Lung (tissue), 11 donors: ENCODE measurements at regions not wholly inside any gene's neighbourhood (a gene's known extent, or its start where the extent isn't known, plus 50 kb on each side); places are given as distances from the start of the nearest gene placed in this dataset.
"Not testable (repeated sequence)": the region's sequence is repeated elsewhere in the genome, so short reads cannot be mapped to it uniquely, and the experiment has no call there.

Experiments used
- ATAC-seq: fragments of 200-7000 bp; cut with Tn5 transposase; one replicate; pipeline ENCODE4 v1.9.1; 2020; ENCODE audit warnings: moderate number of reproducible peaks; ENCODE audit not compliant: insufficient read depth, low FRiP score
- DNase-seq, 3 donors: peaks; one replicate each; pipeline ENCODE4 v3.0.0-alpha.2; 2013 to 2017
- H3K27ac ChIP-seq, 2 donors: one replicate each; pipeline ENCODE4 v1.5.1; 2013; ENCODE audit warnings: mild to moderate bottlenecking in 2 of 2, moderate library complexity in 2 of 2, control low read depth in 1 of 2, inconsistent platforms in 1 of 2, low read depth in 1 of 2, low read length in 1 of 2
- H3K27me3 ChIP-seq, 3 donors: one replicate each; pipeline ENCODE4 v1.5.1; 2013; ENCODE audit warnings: low read length in 2 of 3; ENCODE audit not compliant: control insufficient read depth in 3 of 3, insufficient read depth in 3 of 3
- H3K36me3 ChIP-seq, 4 donors: one replicate each; pipeline ENCODE4 v1.5.1; 2013; ENCODE audit warnings: low read length in 4 of 4, mild to moderate bottlenecking in 1 of 4, moderate library complexity in 1 of 4; ENCODE audit not compliant: control insufficient read depth in 4 of 4, insufficient read depth in 4 of 4
- H3K4me1 ChIP-seq, 5 donors: one replicate each; pipeline ENCODE4 v1.5.1; 2013; ENCODE audit warnings: low read length in 5 of 5, mild to moderate bottlenecking in 2 of 5, moderate library complexity in 1 of 5; ENCODE audit not compliant: control insufficient read depth in 5 of 5, insufficient read depth in 5 of 5
- H3K4me3 ChIP-seq: one replicate; pipeline ENCODE4 v1.5.1; 2013; ENCODE audit warnings: mild to moderate bottlenecking, control low read depth, moderate library complexity
- H3K9ac ChIP-seq, 2 donors: one replicate each; pipeline ENCODE4 v1.5.1; 2013; ENCODE audit warnings: low read length in 2 of 2, control low read depth in 1 of 2; ENCODE audit not compliant: insufficient read depth in 1 of 2
- H3K9me3 ChIP-seq, 4 donors: one replicate each; pipeline ENCODE4 v1.5.1; 2013; ENCODE audit warnings: low read length in 3 of 4, mild to moderate bottlenecking in 1 of 4, moderate library complexity in 1 of 4; ENCODE audit not compliant: control insufficient read depth in 4 of 4, insufficient read depth in 3 of 4
- WGBS, 2 donors: extraction: QIAGEN DNeasy Blood & Tissue Kit; methylation state at CpG; one replicate each; pipeline ENCODE4 v1.1.7; 2013; 5-methylcytosine and 5-hydroxymethylcytosine counted together
- TF ChIP-seq, protein P1 (sequence below): IDR thresholded peaks from 2 replicates; pipeline ENCODE4 v1.5.1; 2012; ENCODE audit warnings: mild to moderate bottlenecking; ENCODE audit errors: control extremely low read depth, extremely low read depth
- donor health status: control.
- donor health status: control.
- donor health status: Bipolar disorder and iron deficiency.
- donor health status: healthy.
- donor health status: DM: yes; HTN: yes; CAD: no.

DNA sequence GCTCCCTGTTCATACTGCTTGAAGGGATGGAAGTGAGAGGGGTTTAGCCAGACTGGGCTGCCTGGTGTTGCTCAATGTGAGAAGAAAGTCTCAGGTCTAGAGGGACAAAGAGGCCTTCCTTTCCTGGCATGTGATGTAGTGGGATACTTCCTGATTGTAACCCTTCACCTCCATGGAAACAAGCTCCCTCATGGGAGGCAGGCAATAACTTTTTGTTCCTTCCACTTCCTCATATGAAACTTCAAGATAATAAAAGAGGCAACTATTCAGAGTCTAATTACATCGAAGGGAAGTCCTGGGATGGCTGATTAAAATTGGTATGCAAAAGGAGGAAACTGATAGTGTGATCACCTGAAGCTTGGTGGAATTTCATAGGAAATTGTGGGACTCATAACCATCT is 84.1 kb upstream of the ETV1 start:
- Histone ChIP-seq H3K4me1 (no peaks in the 10 kb centered on the region), H3K27ac (no peak overlapping the region), H3K9ac (no peak overlapping the region), H3K9me3 (no peaks in the 10 kb centered on the region), H3K36me3 (no peaks in the 10 kb centered on the region), H3K4me3 (no peak overlapping the region), H3K27me3 (no peaks in the 10 kb centered on the region)
- ATAC-seq (no peak), DNase-seq (no peak)
- TF ChIP-seq, protein P1, sequence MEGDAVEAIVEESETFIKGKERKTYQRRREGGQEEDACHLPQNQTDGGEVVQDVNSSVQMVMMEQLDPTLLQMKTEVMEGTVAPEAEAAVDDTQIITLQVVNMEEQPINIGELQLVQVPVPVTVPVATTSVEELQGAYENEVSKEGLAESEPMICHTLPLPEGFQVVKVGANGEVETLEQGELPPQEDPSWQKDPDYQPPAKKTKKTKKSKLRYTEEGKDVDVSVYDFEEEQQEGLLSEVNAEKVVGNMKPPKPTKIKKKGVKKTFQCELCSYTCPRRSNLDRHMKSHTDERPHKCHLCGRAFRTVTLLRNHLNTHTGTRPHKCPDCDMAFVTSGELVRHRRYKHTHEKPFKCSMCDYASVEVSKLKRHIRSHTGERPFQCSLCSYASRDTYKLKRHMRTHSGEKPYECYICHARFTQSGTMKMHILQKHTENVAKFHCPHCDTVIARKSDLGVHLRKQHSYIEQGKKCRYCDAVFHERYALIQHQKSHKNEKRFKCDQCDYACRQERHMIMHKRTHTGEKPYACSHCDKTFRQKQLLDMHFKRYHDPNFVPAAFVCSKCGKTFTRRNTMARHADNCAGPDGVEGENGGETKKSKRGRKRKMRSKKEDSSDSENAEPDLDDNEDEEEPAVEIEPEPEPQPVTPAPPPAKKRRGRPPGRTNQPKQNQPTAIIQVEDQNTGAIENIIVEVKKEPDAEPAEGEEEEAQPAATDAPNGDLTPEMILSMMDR: no peak
- 30 to 62% methylated on average over 1 of the region's 1 CpG for WGBS, 2 donors

DNA sequence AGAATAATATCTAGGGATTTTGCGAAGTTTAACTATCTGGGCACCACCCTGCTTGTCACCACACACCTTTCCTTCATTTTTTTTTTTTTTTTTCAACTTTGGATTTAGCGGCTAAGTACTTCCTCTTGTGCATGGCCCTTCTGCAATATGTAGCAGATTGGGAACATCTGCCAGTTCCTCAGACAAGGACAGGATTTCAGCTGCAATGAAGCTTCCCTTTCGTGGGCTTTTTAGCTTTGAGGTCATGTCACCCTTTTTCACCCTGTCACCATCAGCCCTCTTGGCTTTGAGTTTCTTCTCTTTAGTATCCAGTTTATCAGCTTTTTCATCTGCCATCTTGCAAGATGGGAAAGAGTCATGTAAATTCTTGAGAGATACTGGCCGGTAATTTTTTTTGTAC is 81.6 kb upstream of the ETV1 start:
- Histone ChIP-seq H3K9me3 (peaks cover 0 to 2% (median 0%) of the 10 kb centered on the region in 4 donors), H3K9ac (no peak overlapping the region), H3K27me3 (no peaks in the 10 kb centered on the region), H3K36me3 (no peaks in the 10 kb centered on the region), H3K27ac (no peak overlapping the region), H3K4me1 (no peaks in the 10 kb centered on the region), H3K4me3 (no peak overlapping the region)
- TF ChIP-seq, protein P1: no peak
- ATAC-seq (no peak), DNase-seq (peak in 1 of 3 donors; percentile 10)
- WGBS, 2 donors: 33 to 50% methylated on average over 4 of the region's 4 CpGs

DNA sequence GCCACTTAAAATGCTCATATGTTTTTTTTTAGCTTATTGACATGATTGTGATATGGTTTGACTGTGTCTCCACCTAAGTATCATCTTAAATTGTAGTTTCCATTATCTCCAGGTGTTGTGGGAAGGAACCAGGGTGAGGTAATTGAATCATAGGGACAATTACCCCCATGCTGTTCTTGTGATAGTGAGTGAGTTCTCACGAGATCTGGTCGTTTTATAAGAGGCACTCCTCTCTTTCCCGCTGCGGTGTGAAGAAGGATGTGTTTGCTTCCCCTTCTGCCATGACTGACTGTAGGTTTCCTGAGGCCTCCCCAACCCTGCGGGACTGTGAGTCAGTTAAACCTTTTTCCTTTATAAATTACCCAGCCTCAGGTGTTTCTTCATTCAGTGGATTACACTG is 80.5 kb upstream of the ETV1 start:
- ATAC-seq (no peak), DNase-seq (no peak)
- TF ChIP-seq, protein P1: no peak
- H3K36me3 ChIP-seq: no peaks in the 10 kb centered on the region
- H3K27me3 ChIP-seq: no peaks in the 10 kb centered on the region
- H3K4me3 ChIP-seq: no peak overlapping the region
- peaks cover 0 to 2% (median 0%) of the 10 kb centered on the region in 4 donors for H3K9me3 ChIP-seq
- H3K9ac ChIP-seq: no peak overlapping the region
- WGBS, 2 donors: 66 to 72% methylated on average over 5 of the region's 5 CpGs
- H3K27ac ChIP-seq: no peak overlapping the region
- no peaks in the 10 kb centered on the region for H3K4me1 ChIP-seq

DNA sequence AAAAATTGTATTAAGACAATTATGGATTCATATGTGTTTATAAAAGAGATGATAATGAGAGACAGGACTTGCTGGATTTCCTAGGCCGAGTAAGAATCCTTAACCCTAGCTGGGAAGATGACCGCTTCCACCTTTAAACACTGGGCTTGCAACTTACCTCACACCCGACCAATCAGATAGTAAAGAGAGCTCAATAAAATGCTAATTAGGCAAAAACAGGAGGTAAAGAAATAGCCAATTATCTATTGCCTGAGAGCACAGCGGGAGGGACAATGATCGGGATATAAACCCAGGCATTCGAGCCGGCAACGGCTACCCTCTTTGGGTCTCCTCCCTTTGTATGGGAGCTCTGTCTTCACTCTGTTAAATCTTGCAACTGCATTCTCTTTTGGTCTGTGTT is 77.3 kb upstream of the ETV1 start:
- H3K27ac ChIP-seq, H3K4me3 ChIP-seq, H3K9ac ChIP-seq, DNase-seq, H3K9me3 ChIP-seq, H3K4me1 ChIP-seq, H3K36me3 ChIP-seq, H3K27me3 ChIP-seq, ATAC-seq: not testable (repeated sequence)
- WGBS, 2 donors: 94 to 95% methylated on average over 8 of the region's 8 CpGs
